ENCODE measurements at regions not wholly inside any gene's neighbourhood (a gene's known extent, or its start where the extent isn't known, plus 50 kb on each side); places are given as distances from the start of the nearest gene placed in this dataset.

GRCh38 chr14:100011628-100012325 is 53.4 kb upstream of the EVL start:
- no peak for TF ChIP-seq CTCF (IDR thresholded peaks at IDR 0.05; ENCODE audit: low read length)
- TF ChIP-seq EZH2phosphoT487 (IDR thresholded peaks at IDR 0.05; ENCODE audit: low read length): no peak
